ENCODE measurements at regions not wholly inside any gene's neighbourhood (a gene's known extent, or its start where the extent isn't known, plus 50 kb on each side); places are given as distances from the start of the nearest gene placed in this dataset.

- Mint-ChIP-seq H3K9me3 (no peaks in the 10 kb centered on the region), H3K4me1 (ENCODE audit: low read depth) (no peaks in the 10 kb centered on the region), H3K36me3 (ENCODE audit: low read depth) (no peaks in the 10 kb centered on the region), H3K27me3 (ENCODE audit: low read depth) (peaks cover 1% of the 10 kb centered on the region), H3K27ac (no peak overlapping the region), H3K4me3 (ENCODE audit: low read depth) (no peak overlapping the region)
- no peak for DNase-seq (ENCODE audit: low spot score)
- intact Hi-C loops (cut with micrococcal nuclease): no loop called here
Observed at GRCh38 chr21:41677671-41678015, 89.2 kb downstream of the RIPK4 start.

GRCh38 chr21:41676198-41676597, 90.7 kb downstream of the RIPK4 start:
- Mint-ChIP-seq H3K9me3 (no peaks in the 10 kb centered on the region), H3K36me3 (ENCODE audit: low read depth) (no peaks in the 10 kb centered on the region), H3K4me3 (ENCODE audit: low read depth) (no peak overlapping the region), H3K4me1 (ENCODE audit: low read depth) (peaks cover 6% of the 10 kb centered on the region), H3K27ac (no peak overlapping the region), H3K27me3 (ENCODE audit: low read depth) (peaks cover 1% of the 10 kb centered on the region)
- DNase-seq (ENCODE audit: low spot score): no peak
- intact Hi-C loops (cut with micrococcal nuclease): no loop called here

DNA sequence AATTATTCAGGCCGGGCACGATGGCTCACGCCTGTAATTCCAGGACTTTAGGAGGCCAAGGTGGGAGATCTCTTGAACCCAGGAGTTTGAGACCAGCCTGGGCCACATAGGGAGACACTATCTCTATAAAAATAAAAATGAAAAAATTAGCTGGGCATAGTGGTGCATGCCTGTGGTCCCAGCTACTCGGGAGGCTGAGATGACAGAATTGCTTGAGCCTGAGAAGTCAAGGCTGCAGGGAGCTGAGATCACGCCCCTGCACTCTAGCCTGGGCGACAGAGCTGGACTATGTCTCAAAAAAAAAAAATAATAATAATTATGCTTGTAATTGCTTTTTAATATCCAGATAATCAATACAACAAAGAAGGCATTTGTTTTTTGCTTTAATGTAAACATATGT, 91.3 kb downstream of the RIPK4 start:
- Mint-ChIP-seq H3K4me1 (ENCODE audit: low read depth) (peaks cover 6% of the 10 kb centered on the region), H3K27me3 (ENCODE audit: low read depth) (peaks cover 1% of the 10 kb centered on the region), H3K9me3 (no peaks in the 10 kb centered on the region), H3K27ac (no peak overlapping the region), H3K4me3 (ENCODE audit: low read depth) (no peak overlapping the region), H3K36me3 (ENCODE audit: low read depth) (no peaks in the 10 kb centered on the region)
- intact Hi-C loops (cut with micrococcal nuclease): no loop called here
- no peak for DNase-seq (ENCODE audit: low spot score)

DNA sequence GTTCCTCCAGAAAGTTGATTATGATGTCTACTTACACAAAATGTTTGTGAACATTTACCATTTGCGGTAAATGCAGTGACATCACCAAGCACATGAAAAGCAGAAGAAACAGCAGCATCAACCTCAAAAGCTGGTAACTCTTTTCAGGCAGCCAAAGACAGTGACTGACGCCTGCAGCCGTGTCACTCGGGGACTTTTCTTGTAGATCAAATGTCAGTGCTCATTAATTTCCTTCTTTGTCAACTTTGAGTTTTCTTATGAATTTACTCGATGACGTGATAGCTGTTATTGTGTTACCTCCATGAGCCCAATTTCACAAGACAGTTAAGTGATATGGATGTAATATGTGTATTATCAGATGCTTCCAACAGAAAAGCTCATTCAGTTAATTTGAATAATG, 92.5 kb downstream of the RIPK4 start:
- Mint-ChIP-seq H3K36me3 (ENCODE audit: low read depth) (no peaks in the 10 kb centered on the region), H3K27ac (no peak overlapping the region), H3K4me3 (ENCODE audit: low read depth) (no peak overlapping the region), H3K27me3 (ENCODE audit: low read depth) (peaks cover 1% of the 10 kb centered on the region), H3K4me1 (ENCODE audit: low read depth) (peaks cover 6% of the 10 kb centered on the region), H3K9me3 (no peaks in the 10 kb centered on the region)
- DNase-seq (ENCODE audit: low spot score): no peak
- intact Hi-C loops (cut with micrococcal nuclease): no loop called here

DNA sequence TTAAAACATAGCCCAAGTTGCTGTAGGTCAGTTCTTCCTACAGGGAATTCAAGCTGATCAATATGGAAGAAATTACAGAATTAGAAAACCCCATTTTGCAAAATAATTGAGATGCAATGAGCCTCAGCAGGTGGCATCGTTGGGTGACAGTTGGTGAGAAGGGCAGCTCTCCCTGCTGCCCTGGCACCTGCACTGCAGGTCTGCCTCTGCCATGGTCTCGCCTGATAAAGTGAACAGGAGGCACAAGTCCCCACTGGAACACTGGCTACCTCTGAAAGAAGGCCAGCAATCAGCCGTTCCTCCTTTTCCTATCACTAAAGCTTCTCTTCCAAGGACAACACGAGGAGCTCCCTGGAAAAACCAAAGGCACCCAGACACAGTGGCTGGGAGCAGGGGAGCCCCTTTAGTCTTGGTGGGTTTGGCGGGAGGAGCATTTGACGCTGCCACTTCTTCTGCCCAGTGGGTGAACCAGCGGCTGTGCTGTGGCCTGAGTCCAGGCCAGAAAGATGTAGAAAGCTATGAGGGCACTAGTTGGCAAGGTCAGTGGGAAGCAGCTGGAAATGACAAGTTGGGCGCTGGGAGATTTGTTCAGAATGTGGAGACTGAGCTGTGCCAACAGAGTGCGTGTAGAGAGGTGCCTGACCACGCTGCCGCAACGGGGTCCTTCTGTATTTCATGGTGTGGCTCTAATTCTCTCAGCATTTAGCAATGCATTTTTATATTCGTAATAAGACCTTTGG, 93.1 kb downstream of the RIPK4 start:
- Mint-ChIP-seq H3K4me1 (ENCODE audit: low read depth) (peaks cover 6% of the 10 kb centered on the region), H3K36me3 (ENCODE audit: low read depth) (no peaks in the 10 kb centered on the region), H3K27ac (no peak overlapping the region), H3K9me3 (no peaks in the 10 kb centered on the region), H3K27me3 (ENCODE audit: low read depth) (peaks cover 1% of the 10 kb centered on the region), H3K4me3 (ENCODE audit: low read depth) (no peak overlapping the region)
- DNase-seq (ENCODE audit: low spot score): no peak
- intact Hi-C loops (cut with micrococcal nuclease): no loop called here

DNA sequence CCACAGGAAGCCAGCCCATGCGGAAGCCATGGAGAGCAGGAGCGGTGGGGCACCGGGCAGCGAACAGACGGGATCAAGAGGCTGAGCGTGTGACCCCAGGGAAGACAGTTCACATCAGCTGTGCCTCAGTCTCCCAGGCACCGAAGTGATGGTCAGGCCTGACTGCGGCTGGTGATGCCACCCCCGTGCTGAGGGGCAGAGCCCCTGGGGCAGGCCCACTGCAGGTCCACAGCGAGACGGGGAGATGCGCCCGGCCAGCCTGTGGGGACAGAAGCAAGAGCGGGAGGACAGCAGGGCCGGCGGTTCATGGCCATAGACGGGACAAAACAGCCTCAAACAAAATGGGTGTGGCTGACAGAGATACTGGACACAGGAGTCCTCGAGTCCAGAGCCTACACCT, 93.8 kb downstream of the RIPK4 start:
- Mint-ChIP-seq H3K9me3 (no peaks in the 10 kb centered on the region), H3K4me3 (ENCODE audit: low read depth) (no peak overlapping the region), H3K27ac (no peak overlapping the region), H3K27me3 (ENCODE audit: low read depth) (peaks cover 1% of the 10 kb centered on the region), H3K36me3 (ENCODE audit: low read depth) (no peaks in the 10 kb centered on the region), H3K4me1 (ENCODE audit: low read depth) (peaks cover 6% of the 10 kb centered on the region)
- intact Hi-C loops (cut with micrococcal nuclease): no loop called here
- DNase-seq (ENCODE audit: low spot score): no peak

- no peak for DNase-seq (ENCODE audit: low spot score)
- Mint-ChIP-seq H3K9me3 (no peaks in the 10 kb centered on the region), H3K27me3 (ENCODE audit: low read depth) (peaks cover 1% of the 10 kb centered on the region), H3K27ac (no peak overlapping the region), H3K4me3 (ENCODE audit: low read depth) (no peak overlapping the region), H3K4me1 (ENCODE audit: low read depth) (peaks cover 6% of the 10 kb centered on the region), H3K36me3 (ENCODE audit: low read depth) (no peaks in the 10 kb centered on the region)
- intact Hi-C loops (cut with micrococcal nuclease): no loop called here
Observed at GRCh38 chr21:41672543-41672915, 94.3 kb downstream of the RIPK4 start.

DNA sequence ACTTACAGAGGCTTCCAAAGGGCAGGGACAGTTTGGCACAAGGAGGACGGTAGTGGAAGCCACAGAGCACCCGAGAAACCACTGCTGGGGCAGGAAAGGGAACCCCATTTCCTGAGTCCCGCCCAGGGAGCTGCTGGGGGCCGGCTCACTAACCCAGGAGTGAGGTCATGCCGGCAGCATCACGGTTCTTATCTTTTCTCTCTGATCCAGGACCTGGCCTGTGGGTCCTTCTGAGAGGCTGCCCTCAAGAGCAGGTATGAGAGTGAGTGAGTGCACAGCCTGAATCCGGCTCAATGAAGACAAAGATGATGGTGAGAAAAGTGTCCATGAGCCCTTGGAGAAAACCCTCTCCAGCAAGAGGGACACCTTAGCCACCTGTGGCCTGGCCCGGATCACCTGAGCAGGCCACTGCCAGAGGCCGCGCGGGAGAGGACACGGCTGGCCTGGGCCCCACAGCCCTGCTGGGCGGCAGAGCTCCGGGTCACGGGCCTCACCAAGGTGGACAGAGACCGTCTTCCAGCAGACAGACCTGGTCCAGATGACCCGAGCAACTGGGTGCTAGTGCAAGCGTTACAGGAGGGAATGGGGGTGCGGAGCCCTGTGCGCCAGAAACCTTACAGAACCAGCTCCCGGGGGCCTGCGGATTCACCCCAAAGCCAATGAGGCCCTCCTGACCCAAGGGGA, 94.9 kb downstream of the RIPK4 start:
- H3K27ac Mint-ChIP-seq: no peak overlapping the region
- intact Hi-C loops (cut with micrococcal nuclease): no loop called here

GRCh38 chr21:41671212-41671762, 95.6 kb downstream of the RIPK4 start:
- H3K4me1 Mint-ChIP-seq (ENCODE audit: low read depth): peaks cover 6% of the 10 kb centered on the region
- no peak overlapping the region for H3K27ac Mint-ChIP-seq
- H3K4me3 Mint-ChIP-seq (ENCODE audit: low read depth): no peak overlapping the region
- peaks cover under 1% of the 10 kb centered on the region for H3K27me3 Mint-ChIP-seq (ENCODE audit: low read depth)
- DNase-seq (ENCODE audit: low spot score): no peak
- H3K9me3 Mint-ChIP-seq: no peaks in the 10 kb centered on the region
- intact Hi-C loops (cut with micrococcal nuclease): no loop called here
- H3K36me3 Mint-ChIP-seq (ENCODE audit: low read depth): no peaks in the 10 kb centered on the region

More for the DNA sequence above, 94.9 kb downstream of the RIPK4 start:
- H3K36me3 Mint-ChIP-seq (ENCODE audit: low read depth): no peaks in the 10 kb centered on the region
- peaks cover 1% of the 10 kb centered on the region for H3K27me3 Mint-ChIP-seq (ENCODE audit: low read depth)
- peaks cover 6% of the 10 kb centered on the region for H3K4me1 Mint-ChIP-seq (ENCODE audit: low read depth)
- H3K4me3 Mint-ChIP-seq (ENCODE audit: low read depth): no peak overlapping the region
- no peaks in the 10 kb centered on the region for H3K9me3 Mint-ChIP-seq
- no peak for DNase-seq (ENCODE audit: low spot score)

GRCh38 chr21:41670056-41670805, 96.6 kb downstream of the RIPK4 start:
- Mint-ChIP-seq H3K9me3 (no peaks in the 10 kb centered on the region), H3K27ac (no peak overlapping the region), H3K4me1 (ENCODE audit: low read depth) (peaks cover 6% of the 10 kb centered on the region), H3K4me3 (ENCODE audit: low read depth) (no peak overlapping the region), H3K27me3 (ENCODE audit: low read depth) (no peaks in the 10 kb centered on the region), H3K36me3 (ENCODE audit: low read depth) (no peaks in the 10 kb centered on the region)
- intact Hi-C loops (cut with micrococcal nuclease): no loop called here
- DNase-seq (ENCODE audit: low spot score): no peak

- no peaks in the 10 kb centered on the region for H3K27me3 Mint-ChIP-seq (ENCODE audit: low read depth)
- H3K27ac Mint-ChIP-seq: no peak overlapping the region
- no peaks in the 10 kb centered on the region for H3K36me3 Mint-ChIP-seq (ENCODE audit: low read depth)
- intact Hi-C loops (cut with micrococcal nuclease): no loop called here
- no peak for DNase-seq (ENCODE audit: low spot score)
- H3K4me1 Mint-ChIP-seq (ENCODE audit: low read depth): peaks cover 6% of the 10 kb centered on the region
- no peaks in the 10 kb centered on the region for H3K9me3 Mint-ChIP-seq
- H3K4me3 Mint-ChIP-seq (ENCODE audit: low read depth): no peak overlapping the region
Observed at GRCh38 chr21:41669533-41669830, 97.4 kb downstream of the RIPK4 start.

DNA sequence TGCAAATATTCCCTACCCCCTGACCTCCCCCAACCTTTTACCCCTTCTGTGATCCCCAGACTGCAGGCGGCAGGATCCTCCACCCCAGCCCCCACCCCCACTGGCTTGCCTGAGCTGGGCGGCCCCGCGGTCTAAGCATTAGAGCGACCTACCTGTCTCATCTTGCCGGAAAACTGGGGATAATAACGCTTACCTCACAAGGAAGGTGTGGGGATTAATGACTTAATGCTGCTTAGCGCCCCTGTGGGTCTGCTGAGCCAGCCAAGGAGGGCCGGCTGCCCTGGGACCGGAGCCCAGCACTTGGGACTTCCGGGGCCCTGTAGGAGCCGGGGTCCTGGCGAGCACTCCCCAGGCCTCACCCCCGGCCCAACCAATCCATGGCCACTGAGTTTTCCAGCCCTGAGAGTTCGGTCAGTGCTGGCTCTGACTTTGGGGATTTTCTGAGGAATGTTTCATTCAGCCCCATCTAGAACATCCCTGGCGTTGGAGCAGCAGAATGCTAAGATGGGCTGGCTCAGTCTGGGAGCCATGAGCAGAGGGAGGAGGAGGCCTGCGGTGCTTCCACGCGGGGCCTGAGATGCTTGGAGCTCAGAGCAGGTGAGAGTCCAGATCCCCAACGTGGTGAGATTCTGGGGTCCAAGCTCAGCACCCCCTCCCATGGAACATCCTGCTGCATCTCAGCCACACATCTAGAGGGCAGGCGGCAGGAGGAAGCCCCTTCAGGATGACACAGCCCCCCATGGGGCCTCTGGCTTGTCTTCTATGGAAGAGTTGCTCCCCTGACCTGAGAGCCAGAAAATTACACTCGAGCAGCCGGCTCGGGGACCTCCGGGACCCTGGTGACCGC, 97.9 kb downstream of the RIPK4 start:
- no peaks in the 10 kb centered on the region for H3K36me3 Mint-ChIP-seq (ENCODE audit: low read depth)
- H3K4me1 Mint-ChIP-seq (ENCODE audit: low read depth): peaks cover 6% of the 10 kb centered on the region
- intact Hi-C loops (cut with micrococcal nuclease): no loop called here
- no peaks in the 10 kb centered on the region for H3K27me3 Mint-ChIP-seq (ENCODE audit: low read depth)
- no peaks in the 10 kb centered on the region for H3K9me3 Mint-ChIP-seq
- H3K27ac Mint-ChIP-seq: no peak overlapping the region
- no peak overlapping the region for H3K4me3 Mint-ChIP-seq (ENCODE audit: low read depth)
- no peak for DNase-seq (ENCODE audit: low spot score)
